ENCODE measurements at regions not wholly inside any gene's neighbourhood (a gene's known extent, or its start where the extent isn't known, plus 50 kb on each side); places are given as distances from the start of the nearest gene placed in this dataset.

DNA sequence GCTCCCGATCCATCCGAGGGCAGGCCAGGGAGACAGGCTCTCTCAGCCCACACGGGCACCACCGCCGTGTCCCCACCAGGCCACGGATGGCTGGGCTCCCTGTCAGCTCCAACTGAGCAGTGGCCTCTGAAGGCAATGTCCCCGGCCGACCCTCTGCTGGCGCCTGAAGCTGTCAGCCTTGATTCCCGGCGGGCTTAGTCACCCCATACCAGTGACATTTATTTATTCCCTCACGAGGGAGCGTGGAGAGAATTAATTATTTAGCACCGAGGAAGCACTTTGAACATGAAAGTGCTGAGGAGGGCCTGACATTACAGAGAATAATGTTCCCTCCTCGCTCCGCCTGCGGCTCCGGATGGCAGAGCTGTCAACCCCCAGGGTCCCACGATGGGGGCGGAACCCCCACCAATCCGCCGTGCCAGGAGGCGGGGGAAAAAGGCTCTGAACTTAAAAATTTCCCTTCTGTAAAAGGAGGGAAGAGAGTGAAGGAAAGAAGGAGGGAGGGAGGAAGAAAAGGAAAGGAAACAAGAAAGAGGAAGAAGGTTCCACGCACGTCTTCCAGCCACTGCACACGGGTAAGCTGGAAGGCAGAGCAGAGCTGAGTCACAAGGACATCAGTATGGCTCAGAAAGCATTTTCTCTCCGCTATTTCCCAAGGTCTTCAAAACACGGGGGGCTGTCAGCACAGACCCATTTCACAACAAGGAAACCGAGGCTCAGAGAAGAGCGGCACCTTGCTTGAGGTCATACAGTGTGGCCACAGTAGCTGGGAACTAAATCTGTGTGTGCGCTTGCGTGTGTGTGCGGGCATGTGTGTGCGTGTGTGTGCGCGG is 108.7 kb upstream of the NCOR2 start:
- intact Hi-C loops (cut with micrococcal nuclease), result loop anchor here in 1 of 2 donors (2.0 kb wide), 1 partner anchor 91 kb away; no protein-coding TSS in a partner anchor
- Histone ChIP-seq H3K27me3 (ENCODE audit: control insufficient read depth in 2 of 2, insufficient read depth in 2 of 2, low read length in 2 of 2) (no peaks in the 10 kb centered on the region), H3K36me3 (replicated peaks in 1 of 2; ENCODE audit: control insufficient read depth in 1 of 2, insufficient read depth in 2 of 2, low read length in 2 of 2) (no peaks in the 10 kb centered on the region), H3K4me2 (replicated peaks; ENCODE audit: extremely low read depth, low read length, poor library complexity, severe bottlenecking) (peak overlapping the region; percentile 57), H3K4me3 (replicated peaks in 1 of 3; ENCODE audit: low read depth in 2 of 3, low read length in 3 of 3) (peak overlapping the region in 1 of 3 experiments; percentile 59), H2AFZ (ENCODE audit: insufficient read depth, low read depth, low read length, poor library complexity, severe bottlenecking) (no peak overlapping the region), H3K27ac (ENCODE audit: low read depth in 1 of 2, low read length in 2 of 2) (peak overlapping the region; percentile 70 to 90), H3K79me2 (ENCODE audit: insufficient read depth, low read length) (no peaks in the 10 kb centered on the region), H3K9ac (ENCODE audit: insufficient read depth, low read length, poor library complexity, severe bottlenecking) (peak overlapping the region; percentile 63), H3K9me3 (replicated peaks in 1 of 2; ENCODE audit: control insufficient read depth in 1 of 2, insufficient read depth in 1 of 2, low read length in 2 of 2) (no peaks in the 10 kb centered on the region), H4K20me1 (ENCODE audit: insufficient read depth, low read length) (no peaks in the 10 kb centered on the region), H3K4me1 (ENCODE audit: control insufficient read depth in 1 of 2, insufficient read depth in 2 of 2, low read length in 2 of 2) (peaks cover 36 to 39% of the 10 kb centered on the region in 2 donors)
- peaks cover 0 to 7% (median 3%) of the 10 kb centered on the region in 3 donors for H3K27me3 Mint-ChIP-seq (ENCODE audit: low read depth in 3 of 3)
- peaks cover 0 to 2% (median 0%) of the 10 kb centered on the region in 7 donors for H3K9me3 Mint-ChIP-seq
- H3K4me3 Mint-ChIP-seq, result peak overlapping the region; percentile 68 to 86
- 49% methylated on average over 26 of the region's 36 CpGs for WGBS (ENCODE audit: insufficient coverage)
- peak; percentile 87 to 98 (median 97) for DNase-seq
- peak overlapping the region; percentile 92 to 96 (median 92) for H3K27ac Mint-ChIP-seq
- peaks cover 2 to 3% of the 10 kb centered on the region in 2 donors for H3K36me3 Mint-ChIP-seq
- TF ChIP-seq CTCF (IDR thresholded peaks at IDR 0.05), result no peak
- peaks cover 42% of the 10 kb centered on the region for H3K4me1 Mint-ChIP-seq

DNA sequence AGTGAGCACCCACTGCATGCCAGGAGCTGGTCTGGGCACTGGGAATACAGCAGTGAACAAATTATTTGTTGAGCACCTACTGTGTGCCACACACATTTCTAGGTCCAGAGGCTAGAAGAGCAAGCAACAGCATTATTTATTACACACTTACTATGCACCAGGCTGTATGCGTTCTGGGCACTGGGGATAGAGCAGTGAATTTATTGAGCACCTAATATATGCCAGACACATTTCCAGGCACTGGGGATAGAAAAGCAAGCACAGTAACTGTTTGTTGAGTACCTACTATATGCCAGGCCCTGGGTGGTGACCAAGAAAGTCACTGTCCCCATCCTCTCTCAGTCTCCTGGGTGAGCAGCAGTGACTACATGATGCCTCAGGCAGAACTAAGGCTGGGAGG is 107.5 kb upstream of the NCOR2 start:
- peaks cover 26 to 32% of the 10 kb centered on the region in 2 donors for H3K4me1 ChIP-seq (ENCODE audit: control insufficient read depth in 1 of 2, insufficient read depth in 2 of 2, low read length in 2 of 2)
- H3K79me2 ChIP-seq (ENCODE audit: insufficient read depth, low read length), result no peaks in the 10 kb centered on the region
- peak overlapping the region in 1 of 2 donors; percentile 90 for H3K27ac ChIP-seq (ENCODE audit: low read depth in 1 of 2, low read length in 2 of 2)
- no peak for TF ChIP-seq CTCF (IDR thresholded peaks at IDR 0.05)
- H3K9ac ChIP-seq (ENCODE audit: insufficient read depth, low read length, poor library complexity, severe bottlenecking), result no peak overlapping the region
- peaks cover 2 to 3% of the 10 kb centered on the region in 2 donors for H3K36me3 Mint-ChIP-seq
- peak overlapping the region in 3 of 7 donors; percentile 77 to 96 (median 92) for H3K27ac Mint-ChIP-seq
- no peak overlapping the region for H3K4me3 Mint-ChIP-seq
- no peak overlapping the region for H3K4me2 ChIP-seq (replicated peaks; ENCODE audit: extremely low read depth, low read length, poor library complexity, severe bottlenecking)
- intact Hi-C loops (cut with micrococcal nuclease), result no loop called here
- H3K27me3 Mint-ChIP-seq (ENCODE audit: low read depth in 3 of 3), result peaks cover 0 to 7% (median 3%) of the 10 kb centered on the region in 3 donors
- no peaks in the 10 kb centered on the region for H3K9me3 ChIP-seq (replicated peaks in 1 of 2; ENCODE audit: control insufficient read depth in 1 of 2, insufficient read depth in 1 of 2, low read length in 2 of 2)
- no peaks in the 10 kb centered on the region for H3K27me3 ChIP-seq (ENCODE audit: control insufficient read depth in 2 of 2, insufficient read depth in 2 of 2, low read length in 2 of 2)
- H3K9me3 Mint-ChIP-seq, result peaks cover 0 to 3% (median 0%) of the 10 kb centered on the region in 7 donors
- no peak for DNase-seq
- no peak overlapping the region for H2AFZ ChIP-seq (ENCODE audit: insufficient read depth, low read depth, low read length, poor library complexity, severe bottlenecking)
- no peaks in the 10 kb centered on the region for H3K36me3 ChIP-seq (replicated peaks in 1 of 2; ENCODE audit: control insufficient read depth in 1 of 2, insufficient read depth in 2 of 2, low read length in 2 of 2)
- H4K20me1 ChIP-seq (ENCODE audit: insufficient read depth, low read length), result no peaks in the 10 kb centered on the region
- peaks cover 39% of the 10 kb centered on the region for H3K4me1 Mint-ChIP-seq
- WGBS (ENCODE audit: insufficient coverage), result no CpG with 5 or more reads among the region's 1 CpG
- H3K4me3 ChIP-seq (replicated peaks in 1 of 3; ENCODE audit: low read depth in 2 of 3, low read length in 3 of 3), result no peak overlapping the region

Measured in CD14-positive monocyte (primary cell).